GM12878 (cell line): ENCODE measurements at regions not wholly inside any gene's neighbourhood (a gene's known extent, or its start where the extent isn't known, plus 50 kb on each side); places are given as distances from the start of the nearest gene placed in this dataset.
A peak's percentile ranks its signal among the peaks of the same experiment; 100 is the strongest.

Experiments used
- ATAC-seq: fragments of 200-7000 bp; cut with Tn5 transposase; 3 replicates; pipeline ENCODE4 v1.9.1; 2020; ENCODE audit warnings: mild to moderate bottlenecking, moderate library complexity
- BruUV-seq: library from RNA; stranded (reverse); fragments of 400-500 nt; replicated peaks from 2 replicates; lab custom pipeline; 2021; lab: Mats Ljungman, UMichigan
- CTCF ChIA-PET: fragments of 300-600 bp; sonication (Branson Sonifier 250); formaldehyde crosslinking; extraction: SDS; loops from one replicate; lab custom pipeline; 2021; ENCODE audit warnings: inconsistent platforms; lab: Yijun Ruan, JAX
- POLR2A ChIA-PET: fragments of 350-600 bp; formaldehyde crosslinking; extraction: SDS; loops from one replicate; lab custom pipeline; 2021; ENCODE audit warnings: inconsistent platforms; lab: Charles Lee
- RAD21 ChIA-PET: fragments of 300-600 bp; sonication (Branson Sonifier 250); formaldehyde crosslinking; loops from one replicate; lab custom pipeline; 2023; ENCODE audit warnings: antibody characterized with exemption; ENCODE audit not compliant: unreplicated experiment; lab: Charles Lee
- SMC1A ChIA-PET: fragments of 300-600 bp; sonication (Branson Sonifier 250); formaldehyde crosslinking; loops from one replicate; lab custom pipeline; 2023; ENCODE audit not compliant: unreplicated experiment, uncharacterized antibody; lab: Charles Lee
- DNase-seq: peaks from one replicate; pipeline ENCODE4 v3.0.0-alpha.2; 2011; ENCODE audit warnings: low read depth, low spot score
- FAIRE-seq: peaks from 3 replicates; lab custom pipeline; 2011; peaks lifted over from hg19 to GRCh38; lab: Jason Lieb, UNC
- H2AFZ ChIP-seq: 2 replicates; pipeline ENCODE4 v1.6.0; 2011; ENCODE audit warnings: low read depth, low read length, control low read depth; ENCODE audit not compliant: control insufficient read depth
- H3K27ac ChIP-seq: 2 replicates; pipeline ENCODE4 v1.5.1; 2011; ENCODE audit warnings: control low read depth; ENCODE audit not compliant: control insufficient read depth, insufficient read depth
- H3K27me3 ChIP-seq, 2 experiments: replicated peaks in 1 of 2; 2 replicates each; pipeline versions ENCODE4 v1.6.0 to v1.6.1; 2011; ENCODE audit warnings: low read length in 1 of 2; ENCODE audit not compliant: control insufficient read depth in 2 of 2, insufficient read depth in 2 of 2
- H3K36me3 ChIP-seq, 2 experiments: 2 replicates each; pipeline ENCODE4 v1.5.1; 2011; ENCODE audit warnings: low read length in 1 of 2; ENCODE audit not compliant: control insufficient read depth in 2 of 2, insufficient read depth in 2 of 2
- H3K4me1 ChIP-seq: 2 replicates; pipeline ENCODE4 v1.6.1; 2011; ENCODE audit warnings: mild to moderate bottlenecking, low read length, moderate library complexity, mixed read lengths; ENCODE audit not compliant: control insufficient read depth, insufficient read depth
- H3K4me2 ChIP-seq: 2 replicates; pipeline ENCODE4 v1.6.0; 2011; ENCODE audit warnings: control low read depth; ENCODE audit not compliant: control insufficient read depth, insufficient read depth
- H3K4me3 ChIP-seq: fragments of 200-600 bp; sonication (generic); 2 replicates; pipeline ENCODE4 v1.5.1; 2016
- H3K79me2 ChIP-seq: 2 replicates; pipeline ENCODE4 v1.6.0; 2011; ENCODE audit warnings: low read length; ENCODE audit not compliant: control insufficient read depth, insufficient read depth
- H3K9ac ChIP-seq: 2 replicates; pipeline ENCODE4 v1.8.0; 2011; ENCODE audit warnings: low read length, control low read depth, mixed read lengths; ENCODE audit not compliant: control insufficient read depth, insufficient read depth
- H3K9me3 ChIP-seq: replicated peaks from 3 replicates; pipeline ENCODE4 v1.5.1; 2011; ENCODE audit warnings: mild to moderate bottlenecking, low read length; ENCODE audit not compliant: control insufficient read depth, insufficient read depth
- H4K20me1 ChIP-seq: 2 replicates; pipeline ENCODE4 v1.6.0; 2011; ENCODE audit not compliant: control insufficient read depth, insufficient read depth
- BACH1 ChIP-seq: fragments of 450-650 bp; IDR thresholded peaks from 2 replicates; pipeline ENCODE4 v1.6.1; 2017; ENCODE audit warnings: mild to moderate bottlenecking, borderline replicate concordance
- CHD1 ChIP-seq: IDR thresholded peaks from 2 replicates; pipeline ENCODE4 v1.6.1; 2012; ENCODE audit warnings: low read depth, low read length, improper control_type of control experiment
- CHD2 ChIP-seq: IDR thresholded peaks from 2 replicates; pipeline ENCODE4 v1.6.1; 2011; ENCODE audit warnings: low read depth, low read length, improper control_type of control experiment, borderline replicate concordance
- FOXM1 ChIP-seq: IDR thresholded peaks from 2 replicates; pipeline ENCODE4 v1.6.1; 2012; ENCODE audit warnings: low read depth, mild to moderate bottlenecking, inconsistent platforms, low read length, moderate library complexity
- JUNB ChIP-seq: IDR thresholded peaks from 2 replicates; pipeline ENCODE4 v1.6.1; 2016; ENCODE audit warnings: antibody characterized with exemption, mild to moderate bottlenecking
- JUND ChIP-seq: IDR thresholded peaks from 2 replicates; pipeline ENCODE4 v1.6.1; 2012; ENCODE audit warnings: low read depth, mild to moderate bottlenecking, low read length, improper control_type of control experiment, moderate library complexity
- MEF2B ChIP-seq: fragments of 450-650 bp; IDR thresholded peaks from 2 replicates; pipeline ENCODE4 v1.6.1; 2018; ENCODE audit warnings: mild to moderate bottlenecking, moderate library complexity; ENCODE audit not compliant: partially characterized antibody, poor library complexity, severe bottlenecking
- NR2C1 ChIP-seq: fragments of 450-650 bp; IDR thresholded peaks from 2 replicates; pipeline ENCODE4 v1.6.1; 2017; ENCODE audit warnings: antibody characterized with exemption, mild to moderate bottlenecking, moderate library complexity
- POU2F2 ChIP-seq: IDR thresholded peaks from 3 replicates; pipeline ENCODE4 v1.6.1; 2011; ENCODE audit warnings: low read depth, mild to moderate bottlenecking, low read length, borderline replicate concordance
- RELA ChIP-seq: fragments of 450-650 bp; IDR thresholded peaks from 2 replicates; pipeline ENCODE4 v1.8.0; 2014; ENCODE audit warnings: borderline replicate concordance; ENCODE audit not compliant: partially characterized antibody
- SIN3A ChIP-seq: IDR thresholded peaks from 2 replicates; pipeline ENCODE4 v1.6.1; 2012; ENCODE audit warnings: low read depth, low read length, improper control_type of control experiment
- SMARCA5 ChIP-seq: fragments of 450-650 bp; IDR thresholded peaks from 2 replicates; pipeline ENCODE4 v1.6.1; 2017; ENCODE audit warnings: mild to moderate bottlenecking
- SREBF1 ChIP-seq: IDR thresholded peaks from 2 replicates; pipeline ENCODE4 v1.6.1; 2012; ENCODE audit warnings: mild to moderate bottlenecking, low read length
- ZNF217 ChIP-seq: fragments of 450-650 bp; IDR thresholded peaks from 2 replicates; pipeline ENCODE4 v1.6.1; 2017; ENCODE audit warnings: antibody characterized with exemption, mild to moderate bottlenecking
- WGBS: methylation state at CpG from one replicate; pipeline ENCODE4 v1.1.6; 2016; ENCODE audit warnings: low lambda C conversion rate; ENCODE audit not compliant: insufficient replicate concordance, insufficient coverage; ENCODE audit errors: missing lambda C conversion rate; 5-methylcytosine and 5-hydroxymethylcytosine counted together
- in situ Hi-C: fragments of 300-500 bp; cut with MboI; formaldehyde crosslinking; loops from 9 replicates; pipeline ENCODE4 v1.14.3; 2018; ENCODE audit warnings: mixed read lengths
- intact Hi-C: fragments of 100-400 bp; cut with micrococcal nuclease; formaldehyde crosslinking; loops from one replicate; pipeline ENCODE4 v1.14.2; 2022; ENCODE audit not compliant: unreplicated experiment
- TF ChIP-seq, protein P1 (sequence below): fragments of 450-650 bp; IDR thresholded peaks from 2 replicates; pipeline ENCODE4 v1.6.1; 2017; ENCODE audit warnings: mild to moderate bottlenecking, moderate library complexity
- TF ChIP-seq, protein P2 (sequence below): fragments of 450-650 bp; conservative IDR thresholded peaks from 2 replicates; pipeline ENCODE4 v1.6.1; 2017; ENCODE audit warnings: mild to moderate bottlenecking, moderate library complexity
- TF ChIP-seq, protein P3 (sequence below): IDR thresholded peaks from 2 replicates; pipeline ENCODE4 v1.6.1; 2011; ENCODE audit warnings: borderline replicate concordance, low read depth, mild to moderate bottlenecking, moderate library complexity, low read length; ENCODE audit not compliant: insufficient read depth, poor library complexity, severe bottlenecking

DNA sequence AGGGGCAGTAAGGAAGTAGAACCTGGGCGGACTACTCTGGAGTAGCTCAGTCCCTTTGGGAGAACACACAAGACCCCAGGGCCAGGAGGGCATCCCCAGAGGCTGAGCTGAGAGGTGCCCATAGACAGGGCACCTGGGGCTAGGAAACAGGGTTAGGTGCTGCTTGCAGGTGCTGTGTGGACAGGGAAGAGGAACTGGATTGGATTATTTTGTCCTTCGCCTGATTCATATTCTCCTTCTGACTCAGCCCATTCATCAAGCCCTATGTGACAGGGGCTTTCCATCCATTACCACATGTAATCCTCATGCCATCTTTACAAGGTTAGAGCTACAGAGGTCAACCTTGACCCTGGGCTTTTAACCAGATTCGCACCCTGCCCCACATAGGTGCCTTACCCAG is 183.9 kb downstream of the C1orf94 start:
- H4K20me1 ChIP-seq, result no peaks in the 10 kb centered on the region
- no peaks in the 10 kb centered on the region for H3K27me3 ChIP-seq
- 18% methylated on average over 3 of the region's 3 CpGs for WGBS
- H3K9me3 ChIP-seq, result peaks cover 2% of the 10 kb centered on the region; the same call in 2 of the 3 replicates
- peak; percentile 83 for ATAC-seq
- intact Hi-C loops, result loop anchor here (2.0 to 10.0 kb wide), 2 partner anchors 170 to 234 kb away; no protein-coding TSS in a partner anchor
- peaks cover 30% of the 10 kb centered on the region for H3K4me1 ChIP-seq
- ChIA-PET SMC1A (interaction anchor here (0.9 to 2.1 kb wide), 9 partner anchors 12 to 238 kb away, joined by 3 to 9 read pairs (median 3); no protein-coding TSS in a partner anchor), POLR2A (interaction anchor here (0.9 to 1.0 kb wide), 2 partner anchors 11 to 170 kb away, joined by 3 to 4 read pairs; no protein-coding TSS in a partner anchor), RAD21 (interaction anchor here (0.8 to 2.0 kb wide), 4 partner anchors 9 to 171 kb away, joined by 3 to 10 read pairs (median 4); no protein-coding TSS in a partner anchor), CTCF (interaction anchor here (1.0 to 2.6 kb wide), 6 partner anchors 10 to 170 kb away, joined by 3 to 11 read pairs (median 4); no protein-coding TSS in a partner anchor)
- H3K4me3 ChIP-seq, result no peak overlapping the region
- peak overlapping the region; percentile 38; the same call in 1 of the 2 replicates for H3K4me2 ChIP-seq
- H3K36me3 ChIP-seq, result no peaks in the 10 kb centered on the region
- peak overlapping the region; percentile 49 for H3K27ac ChIP-seq
- H3K79me2 ChIP-seq, result no peaks in the 10 kb centered on the region
- peak overlapping the region; percentile 4 for H2AFZ ChIP-seq
- no peak overlapping the region; the same call in 1 of the 2 replicates for H3K9ac ChIP-seq
- no peak for FAIRE-seq
- in situ Hi-C loops, result loop anchor here (10.0 kb wide), 1 partner anchor 174 kb away; no protein-coding TSS in a partner anchor
- DNase-seq, result peak; percentile 84
- no TSS peak for BruUV-seq
- peak; percentile 78 for TF ChIP-seq NR2C1
- peak; percentile 86 for TF ChIP-seq BACH1
- TF ChIP-seq, protein P1, sequence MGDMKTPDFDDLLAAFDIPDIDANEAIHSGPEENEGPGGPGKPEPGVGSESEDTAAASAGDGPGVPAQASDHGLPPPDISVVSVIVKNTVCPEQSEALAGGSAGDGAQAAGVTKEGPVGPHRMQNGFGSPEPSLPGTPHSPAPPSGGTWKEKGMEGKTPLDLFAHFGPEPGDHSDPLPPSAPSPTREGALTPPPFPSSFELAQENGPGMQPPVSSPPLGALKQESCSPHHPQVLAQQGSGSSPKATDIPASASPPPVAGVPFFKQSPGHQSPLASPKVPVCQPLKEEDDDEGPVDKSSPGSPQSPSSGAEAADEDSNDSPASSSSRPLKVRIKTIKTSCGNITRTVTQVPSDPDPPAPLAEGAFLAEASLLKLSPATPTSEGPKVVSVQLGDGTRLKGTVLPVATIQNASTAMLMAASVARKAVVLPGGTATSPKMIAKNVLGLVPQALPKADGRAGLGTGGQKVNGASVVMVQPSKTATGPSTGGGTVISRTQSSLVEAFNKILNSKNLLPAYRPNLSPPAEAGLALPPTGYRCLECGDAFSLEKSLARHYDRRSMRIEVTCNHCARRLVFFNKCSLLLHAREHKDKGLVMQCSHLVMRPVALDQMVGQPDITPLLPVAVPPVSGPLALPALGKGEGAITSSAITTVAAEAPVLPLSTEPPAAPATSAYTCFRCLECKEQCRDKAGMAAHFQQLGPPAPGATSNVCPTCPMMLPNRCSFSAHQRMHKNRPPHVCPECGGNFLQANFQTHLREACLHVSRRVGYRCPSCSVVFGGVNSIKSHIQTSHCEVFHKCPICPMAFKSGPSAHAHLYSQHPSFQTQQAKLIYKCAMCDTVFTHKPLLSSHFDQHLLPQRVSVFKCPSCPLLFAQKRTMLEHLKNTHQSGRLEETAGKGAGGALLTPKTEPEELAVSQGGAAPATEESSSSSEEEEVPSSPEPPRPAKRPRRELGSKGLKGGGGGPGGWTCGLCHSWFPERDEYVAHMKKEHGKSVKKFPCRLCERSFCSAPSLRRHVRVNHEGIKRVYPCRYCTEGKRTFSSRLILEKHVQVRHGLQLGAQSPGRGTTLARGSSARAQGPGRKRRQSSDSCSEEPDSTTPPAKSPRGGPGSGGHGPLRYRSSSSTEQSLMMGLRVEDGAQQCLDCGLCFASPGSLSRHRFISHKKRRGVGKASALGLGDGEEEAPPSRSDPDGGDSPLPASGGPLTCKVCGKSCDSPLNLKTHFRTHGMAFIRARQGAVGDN, result peak; percentile 97
- TF ChIP-seq FOXM1, result peak; percentile 73; the same call in 1 of the 2 replicates
- TF ChIP-seq JUNB, result peak; percentile 98
- TF ChIP-seq JUND, result peak; percentile 87; the same call in 1 of the 2 replicates
- TF ChIP-seq, protein P2, sequence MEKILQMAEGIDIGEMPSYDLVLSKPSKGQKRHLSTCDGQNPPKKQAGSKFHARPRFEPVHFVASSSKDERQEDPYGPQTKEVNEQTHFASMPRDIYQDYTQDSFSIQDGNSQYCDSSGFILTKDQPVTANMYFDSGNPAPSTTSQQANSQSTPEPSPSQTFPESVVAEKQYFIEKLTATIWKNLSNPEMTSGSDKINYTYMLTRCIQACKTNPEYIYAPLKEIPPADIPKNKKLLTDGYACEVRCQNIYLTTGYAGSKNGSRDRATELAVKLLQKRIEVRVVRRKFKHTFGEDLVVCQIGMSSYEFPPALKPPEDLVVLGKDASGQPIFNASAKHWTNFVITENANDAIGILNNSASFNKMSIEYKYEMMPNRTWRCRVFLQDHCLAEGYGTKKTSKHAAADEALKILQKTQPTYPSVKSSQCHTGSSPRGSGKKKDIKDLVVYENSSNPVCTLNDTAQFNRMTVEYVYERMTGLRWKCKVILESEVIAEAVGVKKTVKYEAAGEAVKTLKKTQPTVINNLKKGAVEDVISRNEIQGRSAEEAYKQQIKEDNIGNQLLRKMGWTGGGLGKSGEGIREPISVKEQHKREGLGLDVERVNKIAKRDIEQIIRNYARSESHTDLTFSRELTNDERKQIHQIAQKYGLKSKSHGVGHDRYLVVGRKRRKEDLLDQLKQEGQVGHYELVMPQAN, result no peak; the same call in 1 of the 2 replicates
- TF ChIP-seq CHD2, result 0 out of 2 replicates have a peak, but pooled peaks have one; percentile 14
- peak; percentile 88; the same call in 2 of the 3 replicates for TF ChIP-seq POU2F2
- TF ChIP-seq MEF2B, result peak; percentile 65
- TF ChIP-seq ZNF217, result peak; percentile 76; the same call in 1 of the 2 replicates
- peak; percentile 99 for TF ChIP-seq RELA
- no peak for TF ChIP-seq SREBF1
- TF ChIP-seq CHD1, result no peak
- TF ChIP-seq SIN3A, result no peak
- TF ChIP-seq SMARCA5, result no peak
- TF ChIP-seq, protein P3, sequence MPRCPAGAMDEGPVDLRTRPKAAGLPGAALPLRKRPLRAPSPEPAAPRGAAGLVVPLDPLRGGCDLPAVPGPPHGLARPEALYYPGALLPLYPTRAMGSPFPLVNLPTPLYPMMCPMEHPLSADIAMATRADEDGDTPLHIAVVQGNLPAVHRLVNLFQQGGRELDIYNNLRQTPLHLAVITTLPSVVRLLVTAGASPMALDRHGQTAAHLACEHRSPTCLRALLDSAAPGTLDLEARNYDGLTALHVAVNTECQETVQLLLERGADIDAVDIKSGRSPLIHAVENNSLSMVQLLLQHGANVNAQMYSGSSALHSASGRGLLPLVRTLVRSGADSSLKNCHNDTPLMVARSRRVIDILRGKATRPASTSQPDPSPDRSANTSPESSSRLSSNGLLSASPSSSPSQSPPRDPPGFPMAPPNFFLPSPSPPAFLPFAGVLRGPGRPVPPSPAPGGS, result peak; percentile 85
